ENCODE measurements at regions not wholly inside any gene's neighbourhood (a gene's known extent, or its start where the extent isn't known, plus 50 kb on each side); places are given as distances from the start of the nearest gene placed in this dataset.
"Not testable (repeated sequence)": the region's sequence is repeated elsewhere in the genome, so short reads cannot be mapped to it uniquely, and the experiment has no call there.

- Mint-ChIP-seq H3K4me3 (no peak overlapping the region), H3K36me3 (ENCODE audit: low read depth) (no peaks in the 10 kb centered on the region), H3K9me3 (peaks cover 9% of the 10 kb centered on the region), H3K4me1 (ENCODE audit: low read depth) (no peaks in the 10 kb centered on the region), H3K27me3 (peaks cover 10% of the 10 kb centered on the region), H3K27ac (no peak overlapping the region)
- intact Hi-C loops (cut with micrococcal nuclease): no loop called here
Observed at GRCh38 chr1:30596891-30597290, 126.5 kb downstream of the MATN1 start.

- no peak overlapping the region for H3K4me3 Mint-ChIP-seq
- no peaks in the 10 kb centered on the region for H3K4me1 Mint-ChIP-seq (ENCODE audit: low read depth)
- H3K9me3 Mint-ChIP-seq: peaks cover 9% of the 10 kb centered on the region
- intact Hi-C loops (cut with micrococcal nuclease): no loop called here
- H3K27me3 Mint-ChIP-seq: peaks cover 10% of the 10 kb centered on the region
- no peak overlapping the region for H3K27ac Mint-ChIP-seq
- no peaks in the 10 kb centered on the region for H3K36me3 Mint-ChIP-seq (ENCODE audit: low read depth)
Observed at GRCh38 chr1:30596470-30596869, 126.9 kb downstream of the MATN1 start.

GRCh38 chr1:30589083-30589482 is 134.3 kb downstream of the MATN1 start:
- intact Hi-C loops (cut with micrococcal nuclease): no loop called here
- Mint-ChIP-seq H3K4me3 (no peak overlapping the region), H3K27ac (no peak overlapping the region), H3K27me3 (peaks cover 18% of the 10 kb centered on the region), H3K9me3 (peaks cover 11% of the 10 kb centered on the region), H3K4me1 (ENCODE audit: low read depth) (no peaks in the 10 kb centered on the region), H3K36me3 (ENCODE audit: low read depth) (no peaks in the 10 kb centered on the region)

- Mint-ChIP-seq H3K36me3 (ENCODE audit: low read depth) (no peaks in the 10 kb centered on the region), H3K27me3 (peaks cover 16% of the 10 kb centered on the region), H3K9me3 (peaks cover 11% of the 10 kb centered on the region), H3K27ac (no peak overlapping the region), H3K4me1 (ENCODE audit: low read depth) (no peaks in the 10 kb centered on the region), H3K4me3 (no peak overlapping the region)
- intact Hi-C loops (cut with micrococcal nuclease): no loop called here
Observed at GRCh38 chr1:30588311-30589073, 134.9 kb downstream of the MATN1 start.

- Mint-ChIP-seq H3K27ac (no peak overlapping the region), H3K4me3 (no peak overlapping the region), H3K4me1 (ENCODE audit: low read depth) (no peaks in the 10 kb centered on the region), H3K36me3 (ENCODE audit: low read depth) (no peaks in the 10 kb centered on the region), H3K27me3 (peaks cover 14% of the 10 kb centered on the region), H3K9me3 (peaks cover 27% of the 10 kb centered on the region)
- intact Hi-C loops (cut with micrococcal nuclease): no loop called here
Observed at GRCh38 chr1:30586671-30587070, 136.7 kb downstream of the MATN1 start.

GRCh38 chr1:30579580-30579979 is 143.8 kb downstream of the MATN1 start:
- Mint-ChIP-seq H3K27me3 (peaks cover 3% of the 10 kb centered on the region), H3K4me1 (ENCODE audit: low read depth) (no peaks in the 10 kb centered on the region), H3K4me3 (no peak overlapping the region), H3K9me3 (peaks cover 27% of the 10 kb centered on the region), H3K27ac (no peak overlapping the region), H3K36me3 (ENCODE audit: low read depth) (no peaks in the 10 kb centered on the region)
- intact Hi-C loops (cut with micrococcal nuclease): no loop called here

- intact Hi-C loops (cut with micrococcal nuclease): no loop called here
- no peaks in the 10 kb centered on the region for H3K4me1 Mint-ChIP-seq (ENCODE audit: low read depth)
- peaks cover 4% of the 10 kb centered on the region for H3K27me3 Mint-ChIP-seq
- H3K36me3 Mint-ChIP-seq (ENCODE audit: low read depth): no peaks in the 10 kb centered on the region
- H3K4me3 Mint-ChIP-seq: no peak overlapping the region
- no peaks in the 10 kb centered on the region for H3K9me3 Mint-ChIP-seq
- H3K27ac Mint-ChIP-seq: no peak overlapping the region
Observed at GRCh38 chr1:30575066-30575465, 148.3 kb downstream of the MATN1 start.

GRCh38 chr1:30572192-30572591 is 151.2 kb downstream of the MATN1 start:
- Mint-ChIP-seq H3K27ac (no peak overlapping the region), H3K4me1 (ENCODE audit: low read depth) (no peaks in the 10 kb centered on the region), H3K4me3 (no peak overlapping the region), H3K27me3 (peaks cover 6% of the 10 kb centered on the region), H3K9me3 (no peaks in the 10 kb centered on the region), H3K36me3 (ENCODE audit: low read depth) (no peaks in the 10 kb centered on the region)
- intact Hi-C loops (cut with micrococcal nuclease): no loop called here

- Mint-ChIP-seq H3K27me3 (peaks cover 4% of the 10 kb centered on the region), H3K4me3 (no peak overlapping the region), H3K4me1 (ENCODE audit: low read depth) (no peaks in the 10 kb centered on the region), H3K9me3 (no peaks in the 10 kb centered on the region), H3K27ac (no peak overlapping the region), H3K36me3 (ENCODE audit: low read depth) (no peaks in the 10 kb centered on the region)
- intact Hi-C loops (cut with micrococcal nuclease): no loop called here
Observed at GRCh38 chr1:30571380-30571779, 152.0 kb downstream of the MATN1 start.

GRCh38 chr1:30569384-30569783 is 154.0 kb downstream of the MATN1 start:
- Mint-ChIP-seq H3K27me3 (peaks cover 8% of the 10 kb centered on the region), H3K4me3 (no peak overlapping the region), H3K9me3 (no peaks in the 10 kb centered on the region), H3K36me3 (ENCODE audit: low read depth) (no peaks in the 10 kb centered on the region), H3K4me1 (ENCODE audit: low read depth) (no peaks in the 10 kb centered on the region), H3K27ac (no peak overlapping the region)
- intact Hi-C loops (cut with micrococcal nuclease): no loop called here

GRCh38 chr1:30562559-30562958 is 160.8 kb downstream of the MATN1 start:
- Mint-ChIP-seq H3K9me3 (peaks cover 31% of the 10 kb centered on the region), H3K36me3 (ENCODE audit: low read depth) (no peaks in the 10 kb centered on the region), H3K27ac (no peak overlapping the region), H3K4me1 (ENCODE audit: low read depth) (no peaks in the 10 kb centered on the region), H3K4me3 (no peak overlapping the region), H3K27me3 (peaks cover 4% of the 10 kb centered on the region)
- intact Hi-C loops (cut with micrococcal nuclease): no loop called here

GRCh38 chr1:30551603-30552002 is 171.8 kb downstream of the MATN1 start:
- Mint-ChIP-seq H3K36me3 (ENCODE audit: low read depth) (no peaks in the 10 kb centered on the region), H3K27me3 (peaks cover 3% of the 10 kb centered on the region), H3K4me3 (no peak overlapping the region), H3K9me3 (no peaks in the 10 kb centered on the region), H3K4me1 (ENCODE audit: low read depth) (no peaks in the 10 kb centered on the region), H3K27ac (no peak overlapping the region)
- intact Hi-C loops (cut with micrococcal nuclease): no loop called here

GRCh38 chr1:30550365-30551220 is 172.8 kb downstream of the MATN1 start:
- Mint-ChIP-seq H3K9me3 (no peaks in the 10 kb centered on the region), H3K4me3 (no peak overlapping the region), H3K36me3 (ENCODE audit: low read depth) (no peaks in the 10 kb centered on the region), H3K27me3 (peaks cover 8% of the 10 kb centered on the region), H3K4me1 (ENCODE audit: low read depth) (no peaks in the 10 kb centered on the region), H3K27ac (no peak overlapping the region)
- intact Hi-C loops (cut with micrococcal nuclease): no loop called here

- H3K4me3 Mint-ChIP-seq; H3K27me3 Mint-ChIP-seq; H3K9me3 Mint-ChIP-seq; intact Hi-C loops (cut with micrococcal nuclease); H3K27ac Mint-ChIP-seq; H3K36me3 Mint-ChIP-seq (ENCODE audit: low read depth); H3K4me1 Mint-ChIP-seq (ENCODE audit: low read depth): not testable (repeated sequence)
Observed at GRCh38 chr1:30549872-30550271, 173.5 kb downstream of the MATN1 start.

Data from dendritic cell treated with granulocyte-macrophage colony-stimulating factor and Interleukin-4, amounts not matched to agents 40 ng/mL and 50 ng/mL, for 4 days (primary cell).